ENCODE measurements at regions not wholly inside any gene's neighbourhood (a gene's known extent, or its start where the extent isn't known, plus 50 kb on each side); places are given as distances from the start of the nearest gene placed in this dataset.
"Not testable (repeated sequence)": the region's sequence is repeated elsewhere in the genome, so short reads cannot be mapped to it uniquely, and the experiment has no call there.

- H3K27ac ChIP-seq: no peak overlapping the region
- DNase-seq (ENCODE audit: low read depth, low spot score): no peak
These were observed 71.0 kb downstream of the COQ2 start for GRCh38 chr4:83213640-83214039.

- peak overlapping the region; percentile 44 for H3K27ac ChIP-seq
- DNase-seq (ENCODE audit: low read depth, low spot score): peak; percentile 70
These were observed 72.4 kb downstream of the COQ2 start for GRCh38 chr4:83212041-83212851.

- DNase-seq (ENCODE audit: low read depth, low spot score): no peak
- peak overlapping the region; percentile 45 for H3K27ac ChIP-seq
These were observed 75.2 kb downstream of the COQ2 start for GRCh38 chr4:83209419-83209818.

GRCh38 chr4:83208371-83209365, 75.9 kb downstream of the COQ2 start:
- DNase-seq (ENCODE audit: low read depth, low spot score): no peak
- H3K27ac ChIP-seq: peak overlapping the region; percentile 45

- peak overlapping the region; percentile 45 for H3K27ac ChIP-seq
These were observed 77.0 kb downstream of the COQ2 start for GRCh38 chr4:83207497-83208101.

GRCh38 chr4:83205760-83206159, 78.8 kb downstream of the COQ2 start:
- DNase-seq (ENCODE audit: low read depth, low spot score): no peak
- H3K27ac ChIP-seq: no peak overlapping the region

More at GRCh38 chr4:83207497-83208101, 77.0 kb downstream of the COQ2 start:
- no peak for DNase-seq (ENCODE audit: low read depth, low spot score)

GRCh38 chr4:83204731-83205130, 79.9 kb downstream of the COQ2 start:
- H3K27ac ChIP-seq: no peak overlapping the region
- no peak for DNase-seq (ENCODE audit: low read depth, low spot score)

- no peak overlapping the region for H3K27ac ChIP-seq
- no peak for DNase-seq (ENCODE audit: low read depth, low spot score)
These were observed 82.8 kb downstream of the COQ2 start for GRCh38 chr4:83201761-83202160.

- no peak overlapping the region for H3K27ac ChIP-seq
- no peak for DNase-seq (ENCODE audit: low read depth, low spot score)
These were observed 83.2 kb upstream of the PLAC8 start for GRCh38 chr4:83197555-83198235.

- H3K27ac ChIP-seq: no peak overlapping the region
- DNase-seq (ENCODE audit: low read depth, low spot score): no peak
These were observed 82.4 kb upstream of the PLAC8 start for GRCh38 chr4:83196921-83197320.

- DNase-seq (ENCODE audit: low read depth, low spot score): no peak
- H3K27ac ChIP-seq: no peak overlapping the region
These were observed 80.7 kb upstream of the PLAC8 start for GRCh38 chr4:83195269-83195668.

- not testable (repeated sequence) for DNase-seq (ENCODE audit: low read depth, low spot score)
These were observed 80.1 kb upstream of the PLAC8 start for GRCh38 chr4:83194588-83194987.

GRCh38 chr4:83192634-83193033, 78.1 kb upstream of the PLAC8 start:
- H3K27ac ChIP-seq: no peak overlapping the region
- no peak for DNase-seq (ENCODE audit: low read depth, low spot score)

More at GRCh38 chr4:83194588-83194987, 80.1 kb upstream of the PLAC8 start:
- not testable (repeated sequence) for H3K27ac ChIP-seq

- H3K27ac ChIP-seq: no peak overlapping the region
- no peak for DNase-seq (ENCODE audit: low read depth, low spot score)
These were observed 76.5 kb upstream of the PLAC8 start for GRCh38 chr4:83191026-83191425.

- DNase-seq (ENCODE audit: low read depth, low spot score): no peak
- no peak overlapping the region for H3K27ac ChIP-seq
These were observed 75.2 kb upstream of the PLAC8 start for GRCh38 chr4:83189631-83190136.

- DNase-seq (ENCODE audit: low read depth, low spot score): no peak
- H3K27ac ChIP-seq: no peak overlapping the region
These were observed 66.0 kb upstream of the PLAC8 start for GRCh38 chr4:83180431-83180968.

GRCh38 chr4:83179205-83179604, 64.7 kb upstream of the PLAC8 start:
- DNase-seq (ENCODE audit: low read depth, low spot score): no peak
- H3K27ac ChIP-seq: no peak overlapping the region

GRCh38 chr4:83178029-83178428, 63.5 kb upstream of the PLAC8 start:
- no peak overlapping the region for H3K27ac ChIP-seq
- no peak for DNase-seq (ENCODE audit: low read depth, low spot score)

GRCh38 chr4:83177182-83177581, 62.7 kb upstream of the PLAC8 start:
- no peak overlapping the region for H3K27ac ChIP-seq
- no peak for DNase-seq (ENCODE audit: low read depth, low spot score)
